NCI-H2107 treated with DMSO at 0.1 percent for 48 hours (cell line): ENCODE measurements at regions not wholly inside any gene's neighbourhood (a gene's known extent, or its start where the extent isn't known, plus 50 kb on each side); places are given as distances from the start of the nearest gene placed in this dataset.
A peak's percentile ranks its signal among the peaks of the same experiment; 100 is the strongest.
"Not testable (repeated sequence)": the region's sequence is repeated elsewhere in the genome, so short reads cannot be mapped to it uniquely, and the experiment has no call there.

ENCODE experiments used
- DNase-seq: peaks from one replicate; lab custom pipeline; 2025; ENCODE audit not compliant: unreplicated experiment; lab: John Stamatoyannopoulos, UW

GRCh38 chr1:10867138-10867721 lies 70.8 kb upstream of the CASZ1 start:
- DNase-seq = peak; percentile 38

GRCh38 chr1:10867914-10868598 lies 71.6 kb upstream of the CASZ1 start:
- peak; percentile 83 for DNase-seq

- DNase-seq = no peak
Observed at GRCh38 chr1:10868599-10868965, 72.1 kb upstream of the CASZ1 start.

GRCh38 chr1:10869933-10870332 lies 73.5 kb upstream of the CASZ1 start:
- DNase-seq = no peak

- DNase-seq = no peak
Observed at GRCh38 chr1:10870493-10871096, 74.1 kb upstream of the CASZ1 start.

GRCh38 chr1:10873189-10873588 lies 76.7 kb upstream of the CASZ1 start:
- DNase-seq = no peak

GRCh38 chr1:10874351-10874750 lies 77.9 kb upstream of the CASZ1 start:
- DNase-seq = no peak

- no peak for DNase-seq
Observed at GRCh38 chr1:10877894-10878293, 81.4 kb upstream of the CASZ1 start.

GRCh38 chr1:10878469-10878868 lies 82.0 kb upstream of the CASZ1 start:
- no peak for DNase-seq

- no peak for DNase-seq
Observed at GRCh38 chr1:10880063-10880462, 83.6 kb upstream of the CASZ1 start.

- DNase-seq = no peak
Observed at GRCh38 chr1:10881046-10881445, 84.6 kb upstream of the CASZ1 start.

GRCh38 chr1:10882069-10882468 lies 85.6 kb upstream of the CASZ1 start:
- no peak for DNase-seq

- DNase-seq = not testable (repeated sequence)
Observed at GRCh38 chr1:10887032-10887431, 90.6 kb upstream of the CASZ1 start.

- no peak for DNase-seq
Observed at GRCh38 chr1:10888291-10888690, 91.8 kb upstream of the CASZ1 start.

- DNase-seq = no peak
Observed at GRCh38 chr1:10888791-10889649, 92.6 kb upstream of the CASZ1 start.

- no peak for DNase-seq
Observed at GRCh38 chr1:10889650-10890353, 93.4 kb upstream of the CASZ1 start.

- no peak for DNase-seq
Observed at GRCh38 chr1:10890491-10891071, 94.1 kb upstream of the CASZ1 start.

GRCh38 chr1:10891091-10891490 lies 94.6 kb upstream of the CASZ1 start:
- no peak for DNase-seq

- DNase-seq = no peak
Observed at GRCh38 chr1:10892138-10893065, 96.0 kb upstream of the CASZ1 start.

GRCh38 chr1:10895621-10896020 lies 99.2 kb upstream of the CASZ1 start:
- no peak for DNase-seq
